SK-N-SH (cell line): ENCODE measurements at regions not wholly inside any gene's neighbourhood (a gene's known extent, or its start where the extent isn't known, plus 50 kb on each side); places are given as distances from the start of the nearest gene placed in this dataset.

ENCODE experiments used
- CTCF ChIA-PET: fragments of 300-600, 350-600 bp; formaldehyde crosslinking; extraction: SDS; loops from one replicate; lab custom pipeline; 2021; lab: Yijun Ruan, JAX
- POLR2A ChIA-PET: fragments of 350-600 bp; sonication (Branson Sonifier 250); formaldehyde crosslinking; extraction: SDS; loops from one replicate; lab custom pipeline; 2020; ENCODE audit warnings: antibody characterized with exemption, inconsistent platforms; lab: Yijun Ruan, JAX
- DNase-seq: peaks from one replicate; pipeline ENCODE4 v3.0.0; 2012
- H2AFZ ChIP-seq: fragments of 200-600 bp; sonication (generic); 2 replicates; pipeline ENCODE4 v1.8.1; 2016; ENCODE audit warnings: antibody characterized with exemption, mild to moderate bottlenecking, low read depth
- H3F3A ChIP-seq: fragments of 200-600 bp; sonication (generic); replicated peaks from 2 replicates; pipeline ENCODE3; 2016; ENCODE audit warnings: antibody characterized with exemption, mild to moderate bottlenecking; ENCODE audit not compliant: insufficient read depth
- H3K27ac ChIP-seq, 2 experiments: fragments of 200-500 bp in 1 of 2; fragments of 200-600 bp in 1 of 2; sonication (Bioruptor generic) in 1 of 2; sonication (generic), shearing (Covaris generic) in 1 of 2; 2 replicates each; pipeline versions ENCODE4 v1.5.1 to v1.6.1; 2014 to 2016; ENCODE audit warnings: low read depth in 2 of 2, inconsistent platforms in 1 of 2, low read length in 1 of 2, mild to moderate bottlenecking in 1 of 2, mixed read lengths in 1 of 2
- H3K27me3 ChIP-seq: fragments of 200-600 bp; sonication (generic), shearing (Covaris generic); 2 replicates; pipeline ENCODE4 v1.6.1; 2016; ENCODE audit warnings: mixed run types; ENCODE audit not compliant: insufficient read depth
- H3K36me3 ChIP-seq, 2 experiments: fragments of 200-500 bp in 1 of 2; fragments of 200-600 bp in 1 of 2; sonication (Bioruptor generic) in 1 of 2; sonication (generic) in 1 of 2; replicated peaks in 1 of 2; 2 replicates each; pipeline versions ENCODE3 to v1.5.1; 2014 to 2016; ENCODE audit warnings: low read length in 1 of 2, mild to moderate bottlenecking in 1 of 2; ENCODE audit not compliant: insufficient read depth in 2 of 2, control insufficient read depth in 1 of 2
- H3K4me1 ChIP-seq, 2 experiments: fragments of 200-500 bp in 1 of 2; fragments of 200-600 bp in 1 of 2; sonication (Bioruptor generic) in 1 of 2; sonication (generic), shearing (Covaris generic) in 1 of 2; 2 replicates each; pipeline versions ENCODE4 v1.5.1 to v1.6.1; 2014 to 2016; ENCODE audit warnings: low read depth in 1 of 2, low read length in 1 of 2, mixed run types in 1 of 2; ENCODE audit not compliant: insufficient read depth in 2 of 2, control insufficient read depth in 1 of 2
- H3K4me2 ChIP-seq: fragments of 200-600 bp; sonication (generic), shearing (Covaris generic); 2 replicates; pipeline ENCODE4 v1.6.1; 2017; ENCODE audit warnings: mixed run types
- H3K4me3 ChIP-seq, 2 experiments: fragments of 200-500 bp in 1 of 2; fragments of 200-600 bp in 1 of 2; sonication (Bioruptor generic) in 1 of 2; sonication (generic), shearing (Covaris generic) in 1 of 2; 2 replicates each; pipeline versions ENCODE4 v1.5.1 to v1.8.1; 2014 to 2016; ENCODE audit warnings: low read depth in 2 of 2, inconsistent platforms in 1 of 2, low read length in 1 of 2, mild to moderate bottlenecking in 1 of 2, mixed read lengths in 1 of 2, moderate library complexity in 1 of 2
- H3K79me2 ChIP-seq: fragments of 200-600 bp; sonication (generic); 2 replicates; pipeline ENCODE4 v1.8.1; 2017; ENCODE audit warnings: mild to moderate bottlenecking; ENCODE audit not compliant: insufficient read depth
- H3K9ac ChIP-seq: fragments of 200-600 bp; sonication (generic); 2 replicates; pipeline ENCODE4 v1.6.1; 2017; ENCODE audit warnings: mixed run types
- H3K9me2 ChIP-seq: fragments of 200-600 bp; sonication (generic); 2 replicates; pipeline ENCODE4 v1.6.1; 2017; ENCODE audit warnings: mixed run types
- H3K9me3 ChIP-seq: fragments of 200-600 bp; sonication (generic); 2 replicates; pipeline ENCODE4 v1.6.1; 2017; ENCODE audit warnings: mixed run types, mild to moderate bottlenecking, moderate library complexity
- H4K20me1 ChIP-seq: fragments of 200-600 bp; sonication (generic); 2 replicates; pipeline ENCODE4 v1.6.1; 2017; ENCODE audit warnings: mild to moderate bottlenecking, mixed run types; ENCODE audit not compliant: insufficient read depth
- EP300 ChIP-seq, 2 experiments: IDR thresholded peaks; 2 replicates each; pipeline versions ENCODE4 v1.4.0 to v1.6.1; 2012; ENCODE audit warnings: borderline replicate concordance in 1 of 2, low read depth in 1 of 2, low read length in 1 of 2
- FOXM1 ChIP-seq: IDR thresholded peaks from 2 replicates; pipeline ENCODE4 v1.4.0; 2012; ENCODE audit warnings: low read depth, mild to moderate bottlenecking
- JUND ChIP-seq: IDR thresholded peaks from 2 replicates; pipeline ENCODE4 v1.4.0; 2012
- POLR2AphosphoS5 ChIP-seq: IDR thresholded peaks from 2 replicates; pipeline ENCODE4 v1.6.1; 2012; ENCODE audit warnings: low read depth, low read length
- RCOR1 ChIP-seq: fragments of 150-350 bp; IDR thresholded peaks from 2 replicates; pipeline ENCODE4 v1.6.1; 2017; ENCODE audit warnings: antibody characterized with exemption, low read length
- REST ChIP-seq: IDR thresholded peaks from 2 replicates; pipeline ENCODE4 v1.6.1; 2012; ENCODE audit warnings: mild to moderate bottlenecking, low read depth, low read length, moderate library complexity
- SIN3A ChIP-seq: IDR thresholded peaks from 2 replicates; pipeline ENCODE4 v1.6.1; 2012; ENCODE audit warnings: low read depth, mild to moderate bottlenecking, low read length, moderate library complexity, borderline replicate concordance
- TAF1 ChIP-seq: IDR thresholded peaks from 2 replicates; pipeline ENCODE4 v1.6.1; 2012; ENCODE audit warnings: low read depth, mild to moderate bottlenecking, low read length, moderate library complexity, borderline replicate concordance
- TEAD4 ChIP-seq: IDR thresholded peaks from 2 replicates; pipeline ENCODE4 v1.4.0; 2012; ENCODE audit warnings: mild to moderate bottlenecking, borderline replicate concordance; ENCODE audit not compliant: insufficient read depth
- USF2 ChIP-seq: fragments of 150-350 bp; IDR thresholded peaks from 2 replicates; pipeline ENCODE4 v1.6.1; 2017; ENCODE audit warnings: antibody characterized with exemption, low read length, low read depth, borderline replicate concordance
- YY1 ChIP-seq: IDR thresholded peaks from 2 replicates; pipeline ENCODE4 v1.4.0; 2012; ENCODE audit warnings: low read depth, mild to moderate bottlenecking
- ZBTB33 ChIP-seq: IDR thresholded peaks from 2 replicates; pipeline ENCODE4 v1.4.0; 2012; ENCODE audit warnings: low read depth, borderline replicate concordance

GRCh38 chr12:107219301-107219700 is 126.0 kb upstream of the CRY1 start (continued):
- TF ChIP-seq ZBTB33: no peak
- TF ChIP-seq SIN3A: no peak
- TF ChIP-seq YY1: no peak
- no peak for TF ChIP-seq RCOR1
- TF ChIP-seq TAF1: no peak

GRCh38 chr12:107221913-107222312 is 128.6 kb upstream of the CRY1 start:
- H3K36me3 ChIP-seq: no peaks in the 10 kb centered on the region
- H3K4me2 ChIP-seq: no peak overlapping the region
- no peak overlapping the region for H3K27ac ChIP-seq
- H3K79me2 ChIP-seq: no peaks in the 10 kb centered on the region
- no peaks in the 10 kb centered on the region for H4K20me1 ChIP-seq
- no peak overlapping the region for H3K4me3 ChIP-seq
- no peak overlapping the region for H3K9ac ChIP-seq
- no peaks in the 10 kb centered on the region for H3K4me1 ChIP-seq
- no peaks in the 10 kb centered on the region for H3K9me3 ChIP-seq
- no peaks in the 10 kb centered on the region for H3F3A ChIP-seq
- no peaks in the 10 kb centered on the region; the same call in 1 of the 2 replicates for H3K27me3 ChIP-seq
- H3K9me2 ChIP-seq: no peaks in the 10 kb centered on the region
- no peak overlapping the region for H2AFZ ChIP-seq
- DNase-seq: no peak
- POLR2A ChIA-PET: no interaction called here
- CTCF ChIA-PET: no interaction called here
- TF ChIP-seq FOXM1 (no peak), SIN3A (no peak), USF2 (no peak), POLR2AphosphoS5 (no peak), REST (no peak), EP300 (IDR thresholded peaks at IDR 0.05; ENCODE audit: borderline replicate concordance in 1 of 2, low read depth in 1 of 2, low read length in 1 of 2) (no peak), JUND (no peak), TEAD4 (no peak)
